HCT116 (cell line): ENCODE measurements at regions not wholly inside any gene's neighbourhood (a gene's known extent, or its start where the extent isn't known, plus 50 kb on each side); places are given as distances from the start of the nearest gene placed in this dataset.

Experiments
- ATAC-seq: fragments of 200-7000 bp; cut with Tn5 transposase; 2 replicates; pipeline ENCODE4 v1.9.1; 2020; ENCODE audit warnings: mild to moderate bottlenecking, moderate library complexity
- BruUV-seq: library from RNA; stranded (reverse); fragments of 400-500 nt; replicated peaks from 2 replicates; lab custom pipeline; 2021; lab: Mats Ljungman, UMichigan
- CTCF ChIA-PET: fragments of 300-600 bp; sonication (Branson Sonifier 250); formaldehyde crosslinking; loops from one replicate; lab custom pipeline; 2021; ENCODE audit warnings: antibody characterized with exemption; lab: Charles Lee
- POLR2A ChIA-PET: fragments of 300-600, 350-600 bp; sonication (Branson Sonifier 250); formaldehyde crosslinking; loops from one replicate; lab custom pipeline; 2021; ENCODE audit warnings: antibody characterized with exemption; lab: Charles Lee
- RAD21 ChIA-PET, 2 experiments: fragments of 300-600 bp; sonication (Branson Sonifier 250); formaldehyde crosslinking; loops; one replicate each; lab custom pipeline; 2023; ENCODE audit warnings: low total read pairs in 2 of 2; ENCODE audit not compliant: uncharacterized antibody in 2 of 2, unreplicated experiment in 2 of 2, low non-redundant PET in 1 of 2; lab: Charles Lee
- DNase-seq: peaks from one replicate; pipeline ENCODE4 v3.0.0-alpha.2; 2010; ENCODE audit warnings: low read depth, low spot score
- H2AFZ ChIP-seq: fragments of 200-600 bp; shearing (Covaris generic), sonication (generic); 2 replicates; pipeline ENCODE4 v1.6.1; 2017; ENCODE audit warnings: low read depth, mixed run types, mixed read lengths, antibody characterized with exemption, low read length; ENCODE audit not compliant: poor library complexity, severe bottlenecking
- H3K27ac ChIP-seq: 2 replicates; pipeline ENCODE4 v1.5.1; 2012; ENCODE audit warnings: low read depth, low read length
- H3K27me3 ChIP-seq: fragments of 200-600 bp; sonication (generic); 2 replicates; pipeline ENCODE4 v1.6.1; 2016; ENCODE audit warnings: mixed run types, low read length, mixed read lengths; ENCODE audit not compliant: insufficient read depth
- H3K36me3 ChIP-seq, 2 experiments: fragments of 200-500 bp in 1 of 2; fragments of 200-600 bp in 1 of 2; sonication (Bioruptor generic) in 1 of 2; sonication (generic) in 1 of 2; 2 replicates each; pipeline versions ENCODE4 v1.5.1 to v1.6.1; 2014 to 2016; ENCODE audit warnings: low read length in 2 of 2, inconsistent platforms in 1 of 2, mixed read lengths in 1 of 2, mixed run types in 1 of 2; ENCODE audit not compliant: insufficient read depth in 2 of 2, control insufficient read depth in 1 of 2
- H3K4me1 ChIP-seq, 2 experiments: fragments of 200-600 bp in 1 of 2; sonication (generic) in 1 of 2; 2 replicates each; pipeline versions ENCODE4 v1.5.1 to v1.6.1; 2012 to 2017; ENCODE audit warnings: low read length in 2 of 2, inconsistent platforms in 1 of 2, mild to moderate bottlenecking in 1 of 2, mixed read lengths in 1 of 2, mixed run types in 1 of 2, moderate library complexity in 1 of 2; ENCODE audit not compliant: insufficient read depth in 2 of 2, control insufficient read depth in 1 of 2
- H3K4me2 ChIP-seq: fragments of 200-600 bp; sonication (generic); 2 replicates; pipeline ENCODE4 v1.6.1; 2017; ENCODE audit warnings: mixed run types, low read length, mixed read lengths
- H3K4me3 ChIP-seq, 2 experiments: fragments of 200-600 bp in 1 of 2; sonication (generic) in 1 of 2; replicated peaks in 1 of 2; 2 replicates each; pipeline ENCODE4 v1.5.1; 2011 to 2016; ENCODE audit warnings: low read length in 2 of 2, control low read depth in 1 of 2, low read depth in 1 of 2, mild to moderate bottlenecking in 1 of 2, mixed read lengths in 1 of 2, mixed run types in 1 of 2
- H3K79me2 ChIP-seq: fragments of 200-600 bp; sonication (generic); 2 replicates; pipeline ENCODE4 v1.6.1; 2017; ENCODE audit warnings: mild to moderate bottlenecking, mixed run types, low read length, moderate library complexity, mixed read lengths; ENCODE audit not compliant: insufficient read depth
- H3K9ac ChIP-seq: fragments of 200-600 bp; sonication (generic); 2 replicates; pipeline ENCODE4 v1.6.1; 2016; ENCODE audit warnings: low read length, mixed read lengths
- H3K9me2 ChIP-seq: fragments of 200-600 bp; sonication (generic), shearing (Covaris generic); 2 replicates; pipeline ENCODE4 v1.6.1; 2017; ENCODE audit warnings: mixed run types, mild to moderate bottlenecking, moderate library complexity; ENCODE audit not compliant: insufficient read depth
- H3K9me3 ChIP-seq, 2 experiments: fragments of 200-500 bp in 1 of 2; fragments of 200-600 bp in 1 of 2; sonication (Bioruptor generic) in 1 of 2; sonication (generic) in 1 of 2; 2 replicates each; pipeline ENCODE4 v1.6.1; 2014 to 2017; ENCODE audit warnings: low read length in 2 of 2, mixed read lengths in 2 of 2, inconsistent platforms in 1 of 2, low read depth in 1 of 2, mild to moderate bottlenecking in 1 of 2, mixed run types in 1 of 2, moderate library complexity in 1 of 2; ENCODE audit not compliant: control insufficient read depth in 1 of 2, insufficient read depth in 1 of 2
- H4K20me1 ChIP-seq: fragments of 200-600 bp; sonication (generic), shearing (Covaris generic); 2 replicates; pipeline ENCODE4 v1.6.1; 2017; ENCODE audit warnings: mixed run types, mild to moderate bottlenecking, moderate library complexity; ENCODE audit not compliant: insufficient read depth
- CBX3 ChIP-seq: IDR thresholded peaks from 2 replicates; pipeline ENCODE4 v1.6.1; 2012; ENCODE audit warnings: low read depth
- CEBPB ChIP-seq: IDR thresholded peaks from 2 replicates; pipeline ENCODE4 v1.6.1; 2012; ENCODE audit warnings: low read depth
- EZH2 ChIP-seq: fragments of 200-600 bp; sonication (generic); IDR thresholded peaks from 2 replicates; pipeline ENCODE4 v1.6.1; 2017; ENCODE audit warnings: antibody characterized with exemption, mixed run types
- JUND ChIP-seq: IDR thresholded peaks from 2 replicates; pipeline ENCODE4 v1.6.1; 2012
- REST ChIP-seq: IDR thresholded peaks from 2 replicates; pipeline ENCODE4 v1.6.1; 2012; ENCODE audit warnings: low read depth
- SP1 ChIP-seq: IDR thresholded peaks from 2 replicates; pipeline ENCODE4 v1.6.1; 2012; ENCODE audit warnings: low read depth
- SRF ChIP-seq: IDR thresholded peaks from 2 replicates; pipeline ENCODE4 v1.6.1; 2012; ENCODE audit warnings: low read depth
- ZFX ChIP-seq: fragments of 450-650 bp; IDR thresholded peaks from 2 replicates; pipeline ENCODE4 v1.6.1; 2017
- intact Hi-C: fragments of 100-400 bp; cut with micrococcal nuclease; formaldehyde crosslinking; loops from 2 replicates; pipeline ENCODE4 v1.10.0; 2022

- H4K20me1 ChIP-seq, result no peaks in the 10 kb centered on the region
- no peak for TF ChIP-seq JUND
- TF ChIP-seq CBX3, result no peak
- TF ChIP-seq EZH2, result no peak
- no peak for TF ChIP-seq SP1
- TF ChIP-seq ZFX, result no peak
- TF ChIP-seq SRF, result no peak
- TF ChIP-seq REST, result no peak
- no peak for TF ChIP-seq CEBPB
- TF ChIP-seq, all 23 proteins: peak for 0
- Histone ChIP-seq H3K4me1 (peaks cover 12 to 43% of the 10 kb centered on the region in 2 experiments), H3K27me3 (no peaks in the 10 kb centered on the region), H3K4me2 (peak overlapping the region; percentile 90), H3K9ac (peak overlapping the region; percentile 83), H3K4me3 (no peak overlapping the region), H3K9me2 (no peaks in the 10 kb centered on the region), H3K27ac (peak overlapping the region; percentile 100), H3K9me3 (no peaks in the 10 kb centered on the region), H2AFZ (no peak overlapping the region), H3K36me3 (no peaks in the 10 kb centered on the region), H3K79me2 (peaks cover 83% of the 10 kb centered on the region)
- RAD21 ChIA-PET, result no interaction called here
- intact Hi-C loops, result no loop called here
- CTCF ChIA-PET, result no interaction called here
- DNase-seq (no peak), ATAC-seq (no peak)
- no TSS peak for BruUV-seq
- POLR2A ChIA-PET, result interaction anchor here (1.2 kb wide), 1 partner anchor 10 kb away, joined by 5 read pairs; no protein-coding TSS in a partner anchor
These were observed 85.9 kb upstream of the PPARA start for GRCh38 chr22:46064228-46064965.
